ENCODE measurements at regions not wholly inside any gene's neighbourhood (a gene's known extent, or its start where the extent isn't known, plus 50 kb on each side); places are given as distances from the start of the nearest gene placed in this dataset.
A peak's percentile ranks its signal among the peaks of the same experiment; 100 is the strongest.

GRCh38 chr5:68658810-68659372 lies 434.9 kb upstream of the SLC30A5 start:
- intact Hi-C loops (cut with DNase I) = loop anchor here in 1 of 2 donors (5.0 kb wide), 1 partner anchor 362 kb away; no protein-coding TSS in a partner anchor
- Histone ChIP-seq H3K9me3 (no peaks in the 10 kb centered on the region), H3K27me3 (no peaks in the 10 kb centered on the region), H3K4me3 (no peak overlapping the region), H3K4me1 (no peaks in the 10 kb centered on the region), H3K27ac (no peak overlapping the region), H3K36me3 (no peaks in the 10 kb centered on the region)
- DNase-seq = no peak
- no peak for TF ChIP-seq CTCF (IDR thresholded peaks at IDR 0.05)
- no peak for ATAC-seq

GRCh38 chr5:68659881-68660280 lies 433.9 kb upstream of the SLC30A5 start:
- Histone ChIP-seq H3K4me3 (no peak overlapping the region), H3K27me3 (no peaks in the 10 kb centered on the region), H3K27ac (no peak overlapping the region), H3K36me3 (no peaks in the 10 kb centered on the region), H3K4me1 (no peaks in the 10 kb centered on the region), H3K9me3 (no peaks in the 10 kb centered on the region)
- DNase-seq (no peak), ATAC-seq (no peak)
- no peak for TF ChIP-seq CTCF (IDR thresholded peaks at IDR 0.05)
- intact Hi-C loops (cut with DNase I) = loop anchor here in 1 of 2 donors (5.0 kb wide), 1 partner anchor 363 kb away; no protein-coding TSS in a partner anchor

DNA sequence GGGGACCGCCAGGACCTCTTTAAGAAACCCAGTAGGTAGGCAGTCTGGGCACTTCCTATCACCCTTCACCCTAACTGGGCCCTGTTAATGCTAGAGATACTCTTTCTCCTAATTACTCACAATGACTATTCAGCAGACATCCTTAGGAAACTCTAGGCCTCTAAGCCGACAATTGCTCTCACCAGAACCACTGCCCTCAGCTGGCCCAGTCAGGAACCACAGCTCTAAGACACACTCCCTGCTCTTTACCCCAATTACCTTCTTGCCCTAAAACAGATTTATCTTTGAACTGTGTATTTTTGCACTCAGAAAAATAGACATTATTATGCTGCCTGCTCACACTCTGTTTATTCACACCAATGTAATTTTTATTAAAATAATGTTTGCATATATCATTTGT lies 432.6 kb upstream of the SLC30A5 start:
- no peak overlapping the region for H3K4me3 ChIP-seq
- ATAC-seq (peak; percentile 34), DNase-seq (no peak)
- no peak overlapping the region for H3K27ac ChIP-seq
- intact Hi-C loops (cut with DNase I) = no loop called here
- no peaks in the 10 kb centered on the region for H3K27me3 ChIP-seq
- H3K9me3 ChIP-seq = no peaks in the 10 kb centered on the region
- H3K4me1 ChIP-seq = no peaks in the 10 kb centered on the region
- no peaks in the 10 kb centered on the region for H3K36me3 ChIP-seq
- peak in 1 of 2 donors; percentile 27 for TF ChIP-seq CTCF (IDR thresholded peaks at IDR 0.05)

DNA sequence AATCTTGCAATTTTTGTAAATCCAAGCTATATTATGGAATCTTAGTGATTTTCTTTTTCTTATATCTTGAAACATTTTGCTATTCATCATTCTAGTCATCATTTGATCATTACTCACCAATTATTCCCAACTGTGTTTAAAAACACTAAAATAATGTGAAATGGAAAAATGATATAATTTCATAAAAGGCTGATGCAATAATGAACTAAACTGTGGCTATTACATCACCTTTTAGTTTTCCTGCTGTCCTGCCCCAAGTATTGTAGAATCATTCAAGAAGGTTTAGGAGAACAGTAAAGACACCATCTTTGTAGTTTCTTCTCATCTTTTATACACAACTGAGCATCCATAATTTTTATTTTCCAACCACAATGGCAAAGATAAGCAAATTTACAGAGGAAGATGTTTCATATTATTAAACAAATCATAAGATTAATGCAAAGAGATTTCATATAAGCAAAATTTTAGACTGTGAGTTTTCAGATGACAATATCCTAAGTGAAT lies 431.0 kb upstream of the SLC30A5 start:
- no peak for ATAC-seq
- no peak for TF ChIP-seq CTCF (IDR thresholded peaks at IDR 0.05)
- Histone ChIP-seq H3K27me3 (no peaks in the 10 kb centered on the region), H3K4me3 (no peak overlapping the region), H3K9me3 (no peaks in the 10 kb centered on the region), H3K27ac (no peak overlapping the region), H3K36me3 (no peaks in the 10 kb centered on the region), H3K4me1 (no peaks in the 10 kb centered on the region)
- DNase-seq = no peak
- intact Hi-C loops (cut with DNase I) = no loop called here

DNA sequence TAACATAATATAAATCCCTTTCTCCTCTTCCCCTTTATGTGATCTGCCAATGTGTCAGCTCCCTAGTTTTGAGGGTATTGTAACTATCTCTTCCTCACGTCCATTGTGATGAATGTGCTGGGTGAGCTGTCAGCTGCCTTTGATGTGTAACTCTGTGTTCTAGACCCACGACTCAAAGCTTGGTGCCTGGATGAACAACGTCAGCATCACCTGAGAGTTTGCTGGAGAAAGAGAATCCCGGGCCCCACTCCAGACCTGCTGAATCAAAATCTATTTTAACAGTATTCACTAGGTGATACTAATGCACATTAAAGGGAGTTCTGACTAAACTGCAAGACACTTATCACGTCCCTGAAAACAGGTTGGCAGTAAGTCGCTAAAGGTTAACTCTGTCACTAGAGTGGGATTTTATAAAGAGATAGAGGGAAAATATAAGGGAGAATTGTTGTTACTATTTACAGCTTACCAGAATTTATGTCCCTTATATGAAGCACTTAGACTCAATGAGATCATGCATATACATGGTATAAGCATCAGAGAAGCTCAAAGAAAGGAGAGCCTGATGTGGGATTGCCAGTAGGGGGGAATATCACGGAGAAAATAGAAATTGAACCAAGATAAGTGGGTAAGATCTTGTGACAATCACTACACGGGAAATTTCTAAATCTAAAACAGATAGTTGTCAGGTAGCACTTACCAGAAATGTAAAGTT lies 423.8 kb upstream of the SLC30A5 start:
- Histone ChIP-seq H3K9me3 (no peaks in the 10 kb centered on the region), H3K4me3 (no peak overlapping the region), H3K27me3 (no peaks in the 10 kb centered on the region), H3K36me3 (no peaks in the 10 kb centered on the region), H3K4me1 (peaks cover 0 to 8% of the 10 kb centered on the region in 2 donors), H3K27ac (no peak overlapping the region)
- intact Hi-C loops (cut with DNase I) = no loop called here
- ATAC-seq = no peak
- no peak for TF ChIP-seq CTCF (IDR thresholded peaks at IDR 0.05)
- no peak for DNase-seq
